ENCODE measurements at regions not wholly inside any gene's neighbourhood (a gene's known extent, or its start where the extent isn't known, plus 50 kb on each side); places are given as distances from the start of the nearest gene placed in this dataset.

GRCh38 chrX:65609237-65609636, 58.2 kb upstream of the MSN start:
- no peaks in the 10 kb centered on the region for H4K20me1 ChIP-seq (ENCODE audit: control insufficient read depth, extremely low read depth, insufficient read depth, low read length)
- TF ChIP-seq, protein P1, sequence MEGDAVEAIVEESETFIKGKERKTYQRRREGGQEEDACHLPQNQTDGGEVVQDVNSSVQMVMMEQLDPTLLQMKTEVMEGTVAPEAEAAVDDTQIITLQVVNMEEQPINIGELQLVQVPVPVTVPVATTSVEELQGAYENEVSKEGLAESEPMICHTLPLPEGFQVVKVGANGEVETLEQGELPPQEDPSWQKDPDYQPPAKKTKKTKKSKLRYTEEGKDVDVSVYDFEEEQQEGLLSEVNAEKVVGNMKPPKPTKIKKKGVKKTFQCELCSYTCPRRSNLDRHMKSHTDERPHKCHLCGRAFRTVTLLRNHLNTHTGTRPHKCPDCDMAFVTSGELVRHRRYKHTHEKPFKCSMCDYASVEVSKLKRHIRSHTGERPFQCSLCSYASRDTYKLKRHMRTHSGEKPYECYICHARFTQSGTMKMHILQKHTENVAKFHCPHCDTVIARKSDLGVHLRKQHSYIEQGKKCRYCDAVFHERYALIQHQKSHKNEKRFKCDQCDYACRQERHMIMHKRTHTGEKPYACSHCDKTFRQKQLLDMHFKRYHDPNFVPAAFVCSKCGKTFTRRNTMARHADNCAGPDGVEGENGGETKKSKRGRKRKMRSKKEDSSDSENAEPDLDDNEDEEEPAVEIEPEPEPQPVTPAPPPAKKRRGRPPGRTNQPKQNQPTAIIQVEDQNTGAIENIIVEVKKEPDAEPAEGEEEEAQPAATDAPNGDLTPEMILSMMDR (optimal IDR thresholded peaks at IDR 0.05 in 1 of 3, IDR thresholded peaks at IDR 0.05 in 1 of 3, conservative IDR thresholded peaks at IDR 0.05 in 1 of 3; ENCODE audit: extremely low read depth in 1 of 3, insufficient read depth in 2 of 3, low read length in 3 of 3): no peak
- no peaks in the 10 kb centered on the region for H3K79me2 ChIP-seq (ENCODE audit: control insufficient read depth, insufficient read depth, low read length)
- H3K27ac ChIP-seq (ENCODE audit: control insufficient read depth, insufficient read depth, low read length): peak overlapping the region; percentile 7
- peaks cover 26% of the 10 kb centered on the region for H3K4me1 ChIP-seq (ENCODE audit: control insufficient read depth, extremely low read depth, insufficient read depth, low read length)
- H3K9ac ChIP-seq (ENCODE audit: control insufficient read depth, extremely low read depth, insufficient read depth, low read length): no peak overlapping the region
- H3K4me2 ChIP-seq (ENCODE audit: control insufficient read depth, extremely low read depth, insufficient read depth, low read depth, low read length): no peak overlapping the region
- no peaks in the 10 kb centered on the region for H3K9me3 ChIP-seq (ENCODE audit: control insufficient read depth, low read depth, low read length)
- dilution Hi-C loops (cut with MboI; ENCODE audit: extremely low pct_ligation_motif_present, low sequenced_read_pairs): no loop called here
- no peaks in the 10 kb centered on the region for H3K36me3 ChIP-seq (ENCODE audit: control insufficient read depth in 2 of 2, extremely low read depth in 1 of 2, insufficient read depth in 2 of 2, low read length in 2 of 2)
- H2AFZ ChIP-seq (ENCODE audit: control insufficient read depth, low read length): peak overlapping the region; percentile 44
- H3K9me1 ChIP-seq (ENCODE audit: control insufficient read depth, extremely low read depth, insufficient read depth, low read length): no peaks in the 10 kb centered on the region
- FAIRE-seq: no peak
- H3K4me3 ChIP-seq (ENCODE audit: control insufficient read depth in 2 of 3, extremely low read depth in 1 of 3, insufficient read depth in 2 of 3, low read depth in 1 of 3, low read length in 3 of 3): no peak overlapping the region
- DNase-seq (ENCODE audit: low read depth, low spot score): no peak
- no peaks in the 10 kb centered on the region for H3K27me3 ChIP-seq (ENCODE audit: control insufficient read depth, extremely low read depth, insufficient read depth, low read length)

GRCh38 chrX:65608026-65608425, 59.4 kb upstream of the MSN start:
- no peaks in the 10 kb centered on the region for H4K20me1 ChIP-seq (ENCODE audit: control insufficient read depth, extremely low read depth, insufficient read depth, low read length)
- H3K4me3 ChIP-seq (ENCODE audit: control insufficient read depth in 2 of 3, extremely low read depth in 1 of 3, insufficient read depth in 2 of 3, low read depth in 1 of 3, low read length in 3 of 3): no peak overlapping the region
- H3K9ac ChIP-seq (ENCODE audit: control insufficient read depth, extremely low read depth, insufficient read depth, low read length): no peak overlapping the region
- DNase-seq (ENCODE audit: low read depth, low spot score) (no peak), FAIRE-seq (no peak)
- dilution Hi-C loops (cut with MboI; ENCODE audit: extremely low pct_ligation_motif_present, low sequenced_read_pairs): no loop called here
- TF ChIP-seq, protein P1 (optimal IDR thresholded peaks at IDR 0.05 in 1 of 3, IDR thresholded peaks at IDR 0.05 in 1 of 3, conservative IDR thresholded peaks at IDR 0.05 in 1 of 3; ENCODE audit: extremely low read depth in 1 of 3, insufficient read depth in 2 of 3, low read length in 3 of 3): no peak
- TF ChIP-seq EZH2 (IDR thresholded peaks at IDR 0.05; ENCODE audit: low read length): no peak
- peak overlapping the region; percentile 45 for H3K27ac ChIP-seq (ENCODE audit: control insufficient read depth, insufficient read depth, low read length)
- H3K9me3 ChIP-seq (ENCODE audit: control insufficient read depth, low read depth, low read length): no peaks in the 10 kb centered on the region
- peaks cover 26% of the 10 kb centered on the region for H3K4me1 ChIP-seq (ENCODE audit: control insufficient read depth, extremely low read depth, insufficient read depth, low read length)
- no peaks in the 10 kb centered on the region for H3K36me3 ChIP-seq (ENCODE audit: control insufficient read depth in 2 of 2, extremely low read depth in 1 of 2, insufficient read depth in 2 of 2, low read length in 2 of 2)
- H3K79me2 ChIP-seq (ENCODE audit: control insufficient read depth, insufficient read depth, low read length): no peaks in the 10 kb centered on the region
- H3K27me3 ChIP-seq (ENCODE audit: control insufficient read depth, extremely low read depth, insufficient read depth, low read length): no peaks in the 10 kb centered on the region
- no peaks in the 10 kb centered on the region for H3K9me1 ChIP-seq (ENCODE audit: control insufficient read depth, extremely low read depth, insufficient read depth, low read length)
- no peak overlapping the region for H2AFZ ChIP-seq (ENCODE audit: control insufficient read depth, low read length)
- peak overlapping the region; percentile 34 for H3K4me2 ChIP-seq (ENCODE audit: control insufficient read depth, extremely low read depth, insufficient read depth, low read depth, low read length)
